ENCODE measurements at regions not wholly inside any gene's neighbourhood (a gene's known extent, or its start where the extent isn't known, plus 50 kb on each side); places are given as distances from the start of the nearest gene placed in this dataset.

DNA sequence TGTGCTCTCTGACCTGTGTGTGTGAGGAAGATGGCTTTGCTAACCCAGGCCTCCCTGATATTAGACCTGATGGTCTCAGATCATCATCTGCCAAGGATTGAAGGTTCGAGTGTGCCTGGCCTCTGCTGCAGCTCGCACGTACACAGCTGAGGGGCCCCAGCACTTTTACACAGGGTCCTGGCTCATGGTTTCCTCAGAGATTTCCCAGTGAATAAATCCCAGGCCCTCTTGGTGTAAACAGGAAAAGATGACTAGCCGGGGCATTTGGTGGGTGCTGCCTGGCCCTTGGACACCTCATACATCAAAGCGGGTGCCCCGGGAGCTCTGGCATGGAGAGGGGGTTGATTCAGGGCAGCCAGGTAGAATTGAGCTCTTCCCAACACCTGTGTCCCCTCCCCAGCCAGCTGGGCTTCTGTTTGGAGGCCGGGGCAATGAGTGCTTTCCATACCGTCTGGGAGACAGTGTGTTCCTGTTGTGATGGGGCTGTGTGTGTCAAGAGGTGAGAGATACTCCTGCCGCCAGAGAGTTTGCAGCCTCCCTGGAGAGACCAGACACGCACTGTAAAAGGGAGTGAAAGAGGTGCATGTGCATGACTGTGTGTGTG is 72.5 kb upstream of the TLE3 start:
- DNase-seq: no peak

DNA sequence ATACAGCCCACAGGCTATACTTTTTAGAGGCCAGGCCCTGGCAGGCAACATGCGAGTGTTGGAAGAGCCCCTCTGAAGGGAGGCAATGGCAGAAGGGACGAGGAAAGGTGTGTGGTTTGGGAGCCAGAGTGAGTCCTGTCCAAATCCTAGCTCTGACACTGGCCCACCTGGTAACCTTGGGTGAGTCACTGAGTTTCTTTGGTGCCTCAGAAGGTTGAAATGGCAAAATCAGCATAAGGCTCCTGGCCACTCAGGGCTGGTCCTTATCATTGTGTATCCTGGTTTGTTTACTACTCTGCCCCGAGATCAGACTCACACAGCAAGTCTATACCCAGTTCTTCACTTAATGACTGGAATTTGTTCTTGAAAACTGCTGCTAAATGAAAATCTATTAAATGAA is 71.4 kb upstream of the TLE3 start:
- DNase-seq: no peak

DNA sequence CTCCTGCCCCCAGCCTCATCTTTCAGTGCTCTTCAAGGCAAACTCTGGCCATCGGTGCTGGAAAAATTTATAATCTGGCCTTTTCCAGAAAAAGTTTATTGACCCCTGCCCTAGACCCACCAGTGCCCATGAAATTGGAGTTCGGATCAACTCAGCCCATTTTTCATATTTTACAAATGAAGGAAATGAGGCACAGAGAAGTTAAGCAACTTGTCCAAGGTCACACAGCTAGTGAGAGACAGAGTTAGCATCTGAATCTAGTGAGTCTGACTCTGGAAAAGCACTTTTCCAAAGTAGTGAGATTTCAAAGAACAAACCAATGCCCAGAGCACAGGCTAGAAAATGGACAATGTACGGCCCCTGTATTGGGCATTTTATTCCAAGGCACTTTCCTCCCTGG is 69.4 kb upstream of the TLE3 start:
- DNase-seq: no peak

DNA sequence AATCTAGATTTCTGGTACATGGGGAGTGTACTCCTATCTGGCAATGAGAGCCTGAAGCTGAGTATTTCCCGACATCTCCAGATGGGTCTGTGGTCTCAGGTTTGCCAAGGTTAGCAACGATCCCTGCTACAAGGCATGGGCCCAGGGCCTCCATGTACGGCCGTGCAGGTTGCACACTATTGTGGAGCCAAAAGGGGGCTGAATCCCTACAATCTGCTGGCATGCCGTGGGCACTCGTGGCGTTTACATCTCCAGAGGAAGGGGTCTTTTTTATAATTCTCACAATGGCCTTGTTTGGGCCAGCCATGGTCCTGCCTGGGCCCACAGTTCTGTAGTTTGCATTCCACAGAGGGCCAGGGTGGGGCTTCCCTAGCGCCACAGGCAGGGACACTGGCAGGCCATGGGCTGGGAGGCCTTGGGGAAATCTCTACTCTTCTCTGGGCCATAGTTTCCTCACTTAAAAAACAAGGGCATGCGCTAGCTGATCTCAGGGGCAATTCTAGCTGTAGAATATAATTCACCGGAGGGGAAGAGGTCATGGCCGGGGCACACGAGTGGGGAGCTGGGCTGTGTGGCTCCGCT is 68.9 kb upstream of the TLE3 start:
- no peak for DNase-seq

DNA sequence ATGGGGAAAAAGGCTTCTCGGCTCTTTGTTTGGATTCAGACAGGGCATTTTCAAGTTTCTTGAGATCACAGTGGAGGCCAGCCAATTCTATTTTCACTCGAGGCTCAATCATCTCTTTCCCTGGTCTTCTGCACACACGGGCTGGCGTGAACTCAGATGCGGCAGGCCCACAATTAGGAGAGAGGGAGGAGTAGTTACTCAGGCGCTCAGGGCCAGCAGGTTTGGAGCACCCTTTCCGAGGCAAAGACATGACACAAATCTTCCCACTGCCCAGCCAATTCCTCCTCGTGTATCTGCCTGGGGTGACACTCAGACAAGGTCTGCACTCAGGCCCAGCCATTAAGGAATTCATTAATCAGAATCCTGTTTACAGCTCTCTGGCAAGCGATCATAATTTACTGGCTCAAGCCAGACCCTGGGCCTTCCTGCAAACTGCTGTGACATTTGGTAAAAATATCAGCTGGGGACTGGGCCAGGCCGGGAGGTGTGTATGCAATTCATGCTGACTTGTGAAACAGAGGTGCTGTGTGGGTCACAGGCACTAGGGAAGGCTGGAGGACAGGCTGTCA is 68.1 kb upstream of the TLE3 start:
- DNase-seq: peak; percentile 93

DNA sequence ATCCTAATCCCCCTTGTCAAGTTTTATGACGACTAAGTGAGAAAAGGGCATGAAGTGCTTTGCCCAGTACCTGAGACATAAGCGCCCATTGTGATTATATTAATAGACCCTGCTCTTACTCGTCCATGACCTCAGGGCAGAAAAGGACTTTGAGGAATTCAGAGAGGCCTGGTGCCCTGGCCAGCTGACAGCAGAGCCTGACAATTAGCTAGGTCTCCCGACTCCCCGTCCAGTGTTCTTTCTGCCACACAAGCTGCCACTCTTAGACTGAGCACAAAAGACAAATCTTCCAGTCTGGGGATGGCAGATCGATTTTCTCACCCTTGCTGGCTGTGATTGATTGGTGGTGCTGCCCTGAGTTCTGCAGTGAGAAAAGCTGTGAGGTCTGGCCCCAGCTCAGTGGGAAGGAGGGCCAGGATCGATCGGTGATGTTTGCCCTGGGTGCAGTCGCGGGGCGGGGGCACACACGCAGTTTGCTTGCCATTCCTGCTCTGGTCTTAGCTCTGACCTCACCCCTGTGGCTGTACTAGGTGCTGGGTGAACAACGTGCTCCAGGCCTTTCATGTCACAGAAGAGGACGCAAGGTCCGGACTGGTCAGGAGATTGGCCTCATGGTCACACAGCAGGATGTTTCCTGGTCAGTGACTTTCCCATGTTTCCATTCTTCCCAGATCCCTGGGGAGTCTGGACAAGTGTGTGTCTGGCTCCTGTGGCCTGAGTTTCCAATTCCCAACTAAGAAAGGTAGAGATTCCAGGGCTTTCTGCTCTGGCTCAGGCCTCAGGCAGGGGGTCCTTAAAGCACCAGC is 67.4 kb upstream of the TLE3 start:
- no peak for DNase-seq

DNA sequence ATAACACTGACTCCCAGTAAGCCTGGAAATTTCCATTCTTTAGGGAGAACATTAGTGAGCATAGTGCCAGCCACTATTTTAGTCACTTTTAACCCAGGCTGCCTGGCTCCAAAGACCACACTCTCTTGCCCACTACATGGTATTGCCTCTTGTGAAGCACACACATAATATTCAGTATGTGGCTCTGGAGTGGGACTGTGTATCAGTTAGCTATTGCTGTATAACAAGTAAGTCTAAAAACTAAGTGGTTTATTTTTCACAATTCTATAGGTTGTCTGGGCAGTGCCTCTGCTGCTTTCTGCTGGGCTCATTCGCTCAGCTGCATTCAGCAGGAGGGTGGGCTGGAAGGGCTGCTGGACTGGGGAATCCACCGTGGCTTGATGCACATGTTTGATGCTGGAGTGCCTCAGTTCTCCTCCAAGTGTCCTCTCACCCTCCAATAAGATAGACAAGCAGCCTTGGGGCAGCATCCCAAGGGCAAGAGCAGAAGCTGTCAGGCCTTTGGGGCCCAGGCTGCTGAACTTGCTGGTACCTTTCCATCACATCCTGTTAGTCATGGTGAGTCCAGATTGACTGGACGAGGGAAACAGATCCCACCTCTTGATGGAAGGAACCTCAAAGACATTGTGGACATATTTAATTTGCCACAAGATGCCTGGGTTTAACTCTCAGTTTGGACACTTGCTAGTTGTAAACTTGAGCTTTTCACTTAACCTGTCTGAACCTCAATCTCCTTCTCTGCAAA is 66.6 kb upstream of the TLE3 start:
- DNase-seq: no peak

DNA sequence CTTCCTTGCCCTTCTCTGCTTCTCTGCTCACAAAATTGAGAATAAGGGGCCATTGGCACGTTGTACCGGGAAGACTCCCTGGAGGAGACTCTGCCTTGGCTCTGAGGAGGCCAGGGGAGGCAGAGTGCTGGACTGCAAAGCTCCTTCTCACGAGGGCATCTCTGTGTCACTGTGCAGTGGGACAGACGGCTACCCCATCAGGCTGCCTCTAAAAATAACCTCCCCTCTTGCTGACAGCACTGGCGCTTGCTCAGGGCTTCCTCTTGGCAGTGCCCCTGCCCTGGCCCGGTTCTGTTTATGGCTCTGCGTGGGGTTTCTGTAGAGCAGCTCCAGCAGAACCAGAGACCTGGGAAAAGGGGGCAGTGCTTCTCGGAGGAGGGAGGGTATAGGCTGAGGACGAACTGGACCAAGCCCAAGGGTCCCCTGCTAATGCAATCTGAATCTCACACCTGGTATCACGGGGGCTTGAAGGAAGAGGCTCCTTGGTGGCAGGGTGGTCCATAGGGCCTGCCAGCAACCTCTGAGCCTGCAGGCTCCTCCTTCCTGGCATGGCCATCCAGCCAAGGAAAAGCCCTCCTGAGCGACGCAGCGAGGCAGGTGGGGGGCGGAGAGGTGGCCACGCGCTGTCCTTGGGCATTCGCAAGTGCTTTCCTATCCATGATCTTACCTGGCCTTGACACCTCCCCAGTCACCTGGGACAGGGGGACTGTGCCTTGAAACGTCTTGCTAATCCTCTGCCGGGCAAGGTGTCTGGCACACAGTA is 63.3 kb upstream of the TLE3 start:
- no peak for DNase-seq

DNA sequence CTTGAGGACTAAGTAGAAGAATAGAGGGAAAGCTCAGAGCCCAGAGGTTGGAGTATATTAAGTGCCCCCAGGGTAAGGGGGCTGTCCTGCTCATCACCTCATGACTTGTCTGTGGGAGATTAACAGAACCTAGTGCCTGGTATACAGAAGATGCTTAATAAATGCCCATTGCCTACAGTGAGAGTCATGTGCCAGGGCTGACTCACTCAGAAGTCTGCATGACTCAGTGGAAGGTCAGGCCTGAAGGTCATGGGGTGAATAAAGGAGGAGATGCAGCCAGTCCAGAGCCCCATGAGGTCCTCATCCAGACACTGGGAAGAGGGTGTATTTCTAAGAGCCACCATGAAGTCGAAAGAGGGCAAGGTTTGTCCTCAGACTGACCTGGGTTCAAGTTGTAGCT is 62.5 kb upstream of the TLE3 start:
- no peak for DNase-seq

DNA sequence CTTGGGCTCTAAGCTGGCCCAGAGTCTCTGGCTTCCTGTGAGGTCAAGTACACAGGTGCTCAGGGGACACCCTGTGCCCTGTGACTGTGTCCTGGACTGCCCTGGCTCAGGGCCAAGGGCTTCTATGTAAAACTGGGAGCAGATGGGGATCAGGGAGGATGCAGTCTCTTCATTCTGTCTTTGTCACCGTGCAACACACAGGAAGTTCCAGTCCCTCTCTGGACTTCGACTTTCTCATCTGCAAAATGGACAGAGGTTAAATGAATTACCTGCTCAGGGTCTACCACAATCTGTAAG is 61.9 kb upstream of the TLE3 start:
- DNase-seq: no peak

DNA sequence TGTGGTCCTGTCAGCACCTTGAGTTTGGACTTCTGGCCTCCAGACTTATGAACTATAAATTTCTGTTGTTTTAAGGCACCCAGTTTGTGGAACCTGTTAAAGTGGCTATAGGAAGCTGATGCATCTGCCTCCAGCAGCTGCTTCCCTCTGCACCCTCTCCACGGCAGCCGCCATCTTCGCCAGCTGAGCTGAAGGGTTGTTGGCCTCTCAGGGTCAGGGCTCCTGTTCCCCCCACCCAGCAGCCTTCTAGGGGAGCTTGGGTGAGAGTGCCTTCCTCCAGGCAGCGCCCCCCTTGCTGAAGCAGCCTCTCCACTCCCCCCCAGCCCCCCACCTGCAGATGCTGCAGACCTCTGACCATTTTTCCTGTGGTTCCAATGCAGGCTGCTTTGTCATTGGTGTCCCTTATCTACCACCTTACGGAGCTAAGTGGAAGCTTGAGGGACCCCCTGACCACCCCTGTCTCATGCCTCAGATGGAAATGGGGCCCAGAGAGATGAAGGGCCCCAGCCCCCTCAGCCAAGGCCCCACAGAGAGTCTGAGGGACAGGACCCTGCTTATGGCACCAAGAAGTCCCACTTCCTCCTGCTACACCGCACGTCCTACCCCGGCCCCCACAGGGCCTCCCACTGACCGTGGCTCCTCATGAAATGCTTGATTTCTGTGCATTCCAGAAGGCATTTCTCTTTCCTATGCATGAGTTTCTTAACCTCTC is 61.4 kb upstream of the TLE3 start:
- DNase-seq: no peak

DNA sequence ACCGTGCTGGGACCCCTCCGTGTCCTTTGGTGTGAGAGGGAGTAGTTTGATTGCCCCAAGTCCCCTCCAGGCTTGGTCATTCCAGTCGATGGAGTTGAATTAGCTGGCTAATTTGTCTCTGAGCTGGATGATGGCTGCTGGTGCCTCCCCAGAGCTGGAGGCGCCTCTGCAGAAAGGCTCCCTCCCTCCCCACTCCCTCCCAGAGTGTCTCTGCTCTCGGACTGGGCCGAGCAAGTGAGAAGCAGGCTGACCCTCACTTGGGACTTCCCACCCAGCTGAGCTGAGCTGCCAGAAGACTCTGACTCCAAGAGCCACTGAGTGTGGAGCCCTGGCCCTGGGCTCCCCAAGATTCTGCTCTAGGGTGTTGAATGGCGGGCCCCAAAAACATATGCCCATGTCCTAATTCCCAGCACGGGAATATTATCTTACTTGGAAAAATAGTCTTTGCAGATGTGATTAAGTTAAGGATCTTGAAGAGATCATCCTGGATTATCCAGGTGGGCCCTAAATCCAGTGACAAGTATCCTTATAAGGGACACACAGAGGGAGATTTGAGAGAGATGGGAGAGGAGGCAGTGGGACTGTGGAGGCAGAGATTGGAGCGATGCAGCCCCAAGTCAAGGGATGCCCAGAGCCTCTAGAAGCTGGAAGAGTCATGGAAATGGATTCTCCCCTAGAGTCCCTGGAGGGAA is 60.7 kb upstream of the TLE3 start:
- DNase-seq: no peak

DNA sequence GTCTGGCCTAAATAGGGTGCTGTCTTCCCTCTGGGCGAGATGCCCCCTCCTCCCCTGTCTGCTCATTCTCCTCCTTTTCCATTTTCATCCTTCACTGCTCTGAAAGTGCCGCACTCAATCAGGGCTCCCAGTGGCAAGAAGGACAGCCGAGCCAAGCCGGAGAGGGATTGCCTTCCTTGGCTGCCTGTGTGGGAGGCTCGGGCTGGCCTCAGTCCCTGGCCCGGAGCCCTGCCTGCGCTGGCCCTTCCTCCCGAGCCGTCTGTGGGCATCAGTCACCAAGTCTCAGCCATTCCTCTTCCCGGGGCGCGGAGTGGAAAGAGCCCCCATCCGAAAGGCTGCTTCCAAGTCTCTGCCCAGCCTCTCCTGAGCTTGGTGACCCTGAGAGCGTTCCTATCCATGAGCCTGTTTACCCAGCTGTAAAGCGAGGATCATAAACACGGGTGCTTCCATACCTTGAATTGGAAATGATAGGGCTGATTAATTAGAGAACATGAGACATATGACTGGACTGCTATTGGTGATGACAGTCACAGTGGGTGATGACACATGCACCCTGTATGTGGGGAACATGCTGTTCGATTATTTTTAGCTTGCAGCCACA is 59.1 kb upstream of the TLE3 start:
- DNase-seq: peak; percentile 74

DNA sequence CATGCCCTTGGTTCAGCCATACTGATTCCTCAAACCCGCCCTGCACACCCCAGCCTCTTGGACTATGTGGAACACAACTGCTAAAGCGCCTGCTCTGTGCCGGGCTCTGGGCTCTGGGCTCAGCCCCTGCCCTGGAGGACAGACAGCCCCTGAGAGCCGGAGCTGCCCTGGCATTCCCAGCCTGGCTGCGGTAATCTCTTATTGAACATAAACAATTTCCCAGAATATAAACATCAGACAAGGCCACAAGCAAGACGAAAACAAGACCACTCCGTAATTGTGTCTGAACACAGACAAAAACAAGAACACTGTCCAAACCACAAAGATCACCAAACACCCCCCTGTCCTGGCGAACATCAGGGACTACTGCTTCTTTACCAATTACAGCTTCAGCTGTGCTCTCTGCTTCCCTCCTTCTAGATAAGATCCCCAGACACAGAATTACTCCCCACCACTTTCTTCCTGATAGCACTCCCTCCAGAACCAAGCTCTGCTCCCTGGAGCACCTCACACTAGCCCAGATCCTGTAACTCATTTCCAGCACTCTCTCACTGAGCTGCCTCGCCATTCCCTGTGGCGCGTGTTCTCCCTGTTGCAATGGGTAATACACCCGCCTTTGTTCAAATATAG is 57.1 kb upstream of the TLE3 start:
- DNase-seq: no peak

DNA sequence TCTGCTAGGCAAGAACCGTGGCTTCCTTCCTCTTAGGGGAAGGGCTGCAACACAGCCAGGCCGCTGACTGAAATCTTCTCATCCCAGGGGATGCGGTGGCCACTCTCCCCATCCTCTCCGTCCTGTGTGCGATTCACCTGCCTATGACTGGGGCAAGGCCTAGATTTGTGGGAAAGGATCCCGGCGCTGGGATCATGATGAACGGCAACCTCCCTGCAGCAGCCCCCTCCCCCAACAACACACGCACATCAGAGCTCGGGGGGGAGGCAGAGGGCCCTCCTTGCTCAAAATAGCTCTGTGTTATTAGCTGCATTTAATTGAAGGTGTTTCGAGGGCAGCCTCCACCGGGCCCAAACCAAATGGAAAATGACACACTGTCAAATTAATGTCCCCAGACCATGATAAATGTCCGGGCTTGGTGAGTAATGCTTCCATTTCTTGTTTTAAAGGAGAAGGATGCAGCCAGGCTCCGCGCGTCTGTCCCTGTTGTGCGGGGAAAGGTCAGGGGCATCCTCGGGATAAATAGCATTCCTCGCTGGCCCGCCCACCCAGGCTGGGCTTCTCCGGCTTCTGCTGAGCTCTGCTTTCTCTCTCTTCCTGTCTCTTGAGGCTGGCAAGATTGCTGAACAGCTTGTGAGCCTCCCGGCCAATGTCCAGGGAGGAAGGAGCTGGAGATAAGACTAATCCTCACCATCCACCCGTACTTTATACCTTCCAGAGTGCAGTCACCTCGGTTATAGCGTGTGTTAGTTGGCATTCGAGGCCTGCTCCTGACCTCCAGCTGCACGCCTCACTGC is 56.4 kb upstream of the TLE3 start:
- DNase-seq: peak; percentile 63

DNA sequence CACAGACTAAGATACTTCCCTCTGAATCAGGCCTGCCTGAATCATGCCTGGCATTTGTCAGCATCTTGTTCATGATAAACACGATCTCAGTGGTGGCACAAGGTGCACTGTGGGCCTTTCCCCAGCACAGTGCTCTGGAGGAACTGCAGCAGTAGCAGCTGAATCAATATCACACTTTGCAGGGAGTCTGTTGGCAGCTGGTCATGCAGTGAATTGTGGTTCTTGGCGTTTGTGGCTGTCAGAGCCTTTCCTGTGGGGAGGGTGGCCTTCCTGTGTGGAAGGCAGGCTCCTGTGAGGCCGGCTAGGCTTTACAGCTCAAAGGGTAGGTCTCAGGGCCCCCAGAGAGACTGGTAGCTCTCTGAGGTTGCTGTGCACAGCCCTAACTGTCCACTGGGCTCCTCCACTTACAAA is 54.4 kb upstream of the TLE3 start:
- no peak for DNase-seq

DNA sequence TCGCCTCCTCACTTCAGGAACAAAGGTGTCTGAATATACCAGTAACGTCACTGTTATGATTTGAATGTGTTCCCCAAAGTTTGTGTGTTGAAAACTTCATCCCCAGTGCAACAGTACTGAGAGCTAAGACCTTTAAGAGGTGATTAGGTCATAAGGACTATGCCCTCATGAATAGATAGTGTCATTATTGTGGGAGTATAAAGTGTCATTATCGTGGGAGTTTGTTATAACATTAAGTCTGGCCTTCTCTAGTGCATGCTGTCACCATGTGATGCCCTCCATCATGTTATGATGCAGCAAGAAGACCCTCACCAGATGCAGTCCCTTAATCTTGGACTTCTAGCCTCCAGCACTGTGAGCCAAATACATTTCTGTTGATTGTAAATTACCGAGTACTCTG is 53.7 kb upstream of the TLE3 start:
- no peak for DNase-seq

DNA sequence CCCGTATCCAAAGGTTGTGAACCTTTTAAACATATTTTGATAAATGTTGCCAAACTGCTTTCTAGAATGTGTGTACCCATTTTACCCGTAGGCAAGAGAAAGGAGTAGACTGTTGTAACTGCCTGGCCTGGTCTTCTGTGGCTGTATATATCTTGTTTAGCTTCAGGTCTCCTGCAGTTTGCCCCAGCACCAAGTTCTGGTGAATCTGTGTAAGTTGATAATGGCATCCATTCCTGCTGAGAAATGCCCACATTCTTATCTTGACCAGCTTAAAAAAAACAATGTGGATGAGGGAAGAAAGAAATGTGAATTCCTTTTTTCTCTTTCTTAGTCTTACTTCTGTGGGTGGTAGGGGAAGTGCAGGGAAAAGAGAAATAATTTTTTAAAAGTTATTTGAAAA is 53.3 kb upstream of the TLE3 start:
- DNase-seq: no peak

DNA sequence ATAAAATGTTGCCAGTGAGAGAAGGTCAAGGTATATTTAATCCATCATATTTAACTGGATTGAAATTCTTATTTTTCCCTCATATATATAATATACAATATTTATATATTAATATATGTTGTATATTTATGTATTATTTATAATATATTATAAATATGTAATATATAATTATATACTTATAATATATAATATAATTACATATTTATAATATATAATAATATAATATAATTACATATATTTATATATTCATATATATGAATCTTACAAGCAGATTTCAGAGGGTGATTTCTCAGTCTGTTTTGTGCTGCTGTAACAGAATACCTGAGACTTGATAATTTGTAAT is 52.7 kb upstream of the TLE3 start:
- DNase-seq: no peak

Data from femur (tissue), 1 donor.